ENCODE measurements at regions not wholly inside any gene's neighbourhood (a gene's known extent, or its start where the extent isn't known, plus 50 kb on each side); places are given as distances from the start of the nearest gene placed in this dataset.

- TF ChIP-seq, protein P1, sequence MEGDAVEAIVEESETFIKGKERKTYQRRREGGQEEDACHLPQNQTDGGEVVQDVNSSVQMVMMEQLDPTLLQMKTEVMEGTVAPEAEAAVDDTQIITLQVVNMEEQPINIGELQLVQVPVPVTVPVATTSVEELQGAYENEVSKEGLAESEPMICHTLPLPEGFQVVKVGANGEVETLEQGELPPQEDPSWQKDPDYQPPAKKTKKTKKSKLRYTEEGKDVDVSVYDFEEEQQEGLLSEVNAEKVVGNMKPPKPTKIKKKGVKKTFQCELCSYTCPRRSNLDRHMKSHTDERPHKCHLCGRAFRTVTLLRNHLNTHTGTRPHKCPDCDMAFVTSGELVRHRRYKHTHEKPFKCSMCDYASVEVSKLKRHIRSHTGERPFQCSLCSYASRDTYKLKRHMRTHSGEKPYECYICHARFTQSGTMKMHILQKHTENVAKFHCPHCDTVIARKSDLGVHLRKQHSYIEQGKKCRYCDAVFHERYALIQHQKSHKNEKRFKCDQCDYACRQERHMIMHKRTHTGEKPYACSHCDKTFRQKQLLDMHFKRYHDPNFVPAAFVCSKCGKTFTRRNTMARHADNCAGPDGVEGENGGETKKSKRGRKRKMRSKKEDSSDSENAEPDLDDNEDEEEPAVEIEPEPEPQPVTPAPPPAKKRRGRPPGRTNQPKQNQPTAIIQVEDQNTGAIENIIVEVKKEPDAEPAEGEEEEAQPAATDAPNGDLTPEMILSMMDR (IDR thresholded peaks at IDR 0.05; ENCODE audit: low read depth, low read length, missing control alignments), result no peak
- peak overlapping the region; percentile 21 for H3K4me3 ChIP-seq (replicated peaks; ENCODE audit: low read depth, low read length)
- no peak for DNase-seq (ENCODE audit: extremely low read depth, low read depth)
Observed at GRCh38 chr7:155213955-155214740, 83.5 kb upstream of the INSIG1 start.

- no peak for DNase-seq (ENCODE audit: extremely low read depth, low read depth)
- TF ChIP-seq, protein P1 (IDR thresholded peaks at IDR 0.05; ENCODE audit: low read depth, low read length, missing control alignments), result no peak
- no peak overlapping the region for H3K4me3 ChIP-seq (replicated peaks; ENCODE audit: low read depth, low read length)
Observed at GRCh38 chr7:155215576-155216325, 81.9 kb upstream of the INSIG1 start.

- TF ChIP-seq, protein P1 (IDR thresholded peaks at IDR 0.05; ENCODE audit: low read depth, low read length, missing control alignments), result no peak
- no peak overlapping the region for H3K4me3 ChIP-seq (replicated peaks; ENCODE audit: low read depth, low read length)
- DNase-seq (ENCODE audit: extremely low read depth, low read depth), result no peak
Observed at GRCh38 chr7:155216475-155217272, 81.0 kb upstream of the INSIG1 start.

DNA sequence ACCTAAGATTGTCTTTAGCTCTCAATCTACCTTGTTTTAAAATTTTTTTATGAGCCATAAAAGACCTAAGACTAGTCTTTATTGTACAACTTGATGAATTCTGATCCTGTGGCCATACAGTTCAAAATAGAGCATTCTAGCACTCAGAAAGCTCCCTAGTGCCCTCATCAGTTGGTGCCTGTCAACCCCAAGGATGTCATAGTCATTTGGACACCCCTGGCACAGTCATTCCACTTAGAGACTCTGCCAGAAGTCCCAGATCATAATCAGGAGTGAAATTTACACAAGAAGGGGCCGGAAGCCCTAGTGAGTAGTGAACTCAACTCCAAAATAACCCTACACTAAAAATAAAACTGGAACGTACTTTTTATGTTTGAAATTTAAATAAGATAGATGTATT, 80.0 kb upstream of the INSIG1 start:
- no peak overlapping the region for H3K4me3 ChIP-seq (replicated peaks; ENCODE audit: low read depth, low read length)
- no peak for DNase-seq (ENCODE audit: extremely low read depth, low read depth)
- TF ChIP-seq, protein P1 (IDR thresholded peaks at IDR 0.05; ENCODE audit: low read depth, low read length, missing control alignments), result no peak

- H3K4me3 ChIP-seq (replicated peaks; ENCODE audit: low read depth, low read length), result no peak overlapping the region
- TF ChIP-seq, protein P1 (IDR thresholded peaks at IDR 0.05; ENCODE audit: low read depth, low read length, missing control alignments), result no peak
- DNase-seq (ENCODE audit: extremely low read depth, low read depth), result no peak
Observed at GRCh38 chr7:155218276-155219153, 79.2 kb upstream of the INSIG1 start.

DNA sequence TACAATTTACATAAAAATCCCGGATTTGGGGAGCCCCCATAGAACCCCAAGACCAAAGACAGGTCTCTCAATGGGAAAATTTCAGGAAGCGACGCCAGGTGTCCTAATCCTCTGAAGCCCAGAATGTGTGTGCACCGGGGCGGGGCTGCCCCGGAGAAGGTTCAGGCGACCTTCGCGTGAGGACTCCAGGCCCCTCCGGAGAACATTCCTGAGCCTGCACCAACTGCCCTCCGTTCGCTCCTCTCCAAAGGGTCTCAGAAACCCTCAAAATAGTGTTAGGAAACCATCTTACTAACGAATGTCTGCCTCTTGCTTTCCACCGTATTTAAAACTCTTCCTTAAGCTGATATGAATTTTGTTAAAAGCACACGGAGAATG, 78.5 kb upstream of the INSIG1 start:
- TF ChIP-seq, protein P1 (IDR thresholded peaks at IDR 0.05; ENCODE audit: low read depth, low read length, missing control alignments), result no peak
- no peak overlapping the region for H3K4me3 ChIP-seq (replicated peaks; ENCODE audit: low read depth, low read length)
- DNase-seq (ENCODE audit: extremely low read depth, low read depth), result no peak

All from HFF-Myc (cell line).